B cell (primary cell): ENCODE measurements at regions not wholly inside any gene's neighbourhood (a gene's known extent, or its start where the extent isn't known, plus 50 kb on each side); places are given as distances from the start of the nearest gene placed in this dataset.

Source experiments
- EZH2 ChIP-seq: IDR thresholded peaks from 2 replicates; pipeline ENCODE4 v1.6.1; 2012; ENCODE audit warnings: borderline replicate concordance, low read depth, mild to moderate bottlenecking, moderate library complexity, low read length; ENCODE audit not compliant: insufficient read depth, poor library complexity, severe bottlenecking
- TF ChIP-seq, protein P1 (sequence below): fragments of 200-600 bp; IDR thresholded peaks from one replicate; pipeline ENCODE4 v1.8.0; 2022; ENCODE audit warnings: antibody characterized with exemption, mild to moderate bottlenecking

DNA sequence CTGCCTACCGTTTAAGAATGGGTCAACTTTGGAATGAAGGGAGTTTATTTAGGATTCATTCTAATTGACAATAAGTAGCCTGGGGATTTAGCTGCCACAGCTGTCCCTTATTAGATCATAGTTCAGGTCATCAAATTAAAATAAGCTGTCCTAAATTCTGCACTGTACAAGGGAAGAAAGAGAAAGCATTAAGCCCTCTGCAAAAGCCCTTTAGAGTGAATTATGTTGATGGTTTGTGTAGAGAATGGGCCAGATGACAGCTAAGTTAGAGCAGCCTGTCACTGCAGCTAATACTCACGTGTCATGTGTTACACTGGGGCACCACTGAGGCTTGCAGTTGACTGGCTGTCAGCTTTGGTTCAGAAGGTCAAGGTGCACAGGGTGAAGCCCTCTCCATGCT lies 737.1 kb upstream of the SLC10A2 start:
- TF ChIP-seq, protein P1, sequence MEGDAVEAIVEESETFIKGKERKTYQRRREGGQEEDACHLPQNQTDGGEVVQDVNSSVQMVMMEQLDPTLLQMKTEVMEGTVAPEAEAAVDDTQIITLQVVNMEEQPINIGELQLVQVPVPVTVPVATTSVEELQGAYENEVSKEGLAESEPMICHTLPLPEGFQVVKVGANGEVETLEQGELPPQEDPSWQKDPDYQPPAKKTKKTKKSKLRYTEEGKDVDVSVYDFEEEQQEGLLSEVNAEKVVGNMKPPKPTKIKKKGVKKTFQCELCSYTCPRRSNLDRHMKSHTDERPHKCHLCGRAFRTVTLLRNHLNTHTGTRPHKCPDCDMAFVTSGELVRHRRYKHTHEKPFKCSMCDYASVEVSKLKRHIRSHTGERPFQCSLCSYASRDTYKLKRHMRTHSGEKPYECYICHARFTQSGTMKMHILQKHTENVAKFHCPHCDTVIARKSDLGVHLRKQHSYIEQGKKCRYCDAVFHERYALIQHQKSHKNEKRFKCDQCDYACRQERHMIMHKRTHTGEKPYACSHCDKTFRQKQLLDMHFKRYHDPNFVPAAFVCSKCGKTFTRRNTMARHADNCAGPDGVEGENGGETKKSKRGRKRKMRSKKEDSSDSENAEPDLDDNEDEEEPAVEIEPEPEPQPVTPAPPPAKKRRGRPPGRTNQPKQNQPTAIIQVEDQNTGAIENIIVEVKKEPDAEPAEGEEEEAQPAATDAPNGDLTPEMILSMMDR: no peak
- no peak for TF ChIP-seq EZH2
